NCI-H128 (cell line): ENCODE measurements at regions not wholly inside any gene's neighbourhood (a gene's known extent, or its start where the extent isn't known, plus 50 kb on each side); places are given as distances from the start of the nearest gene placed in this dataset.
"Not testable (repeated sequence)": the region's sequence is repeated elsewhere in the genome, so short reads cannot be mapped to it uniquely, and the experiment has no call there.

Experiments used
- DNase-seq: peaks from one replicate; lab custom pipeline; 2025; ENCODE audit not compliant: unreplicated experiment; lab: John Stamatoyannopoulos, UW

- no peak for DNase-seq
Observed at GRCh38 chr3:88283242-88283592, 133.5 kb downstream of the C3orf38 start.

DNA sequence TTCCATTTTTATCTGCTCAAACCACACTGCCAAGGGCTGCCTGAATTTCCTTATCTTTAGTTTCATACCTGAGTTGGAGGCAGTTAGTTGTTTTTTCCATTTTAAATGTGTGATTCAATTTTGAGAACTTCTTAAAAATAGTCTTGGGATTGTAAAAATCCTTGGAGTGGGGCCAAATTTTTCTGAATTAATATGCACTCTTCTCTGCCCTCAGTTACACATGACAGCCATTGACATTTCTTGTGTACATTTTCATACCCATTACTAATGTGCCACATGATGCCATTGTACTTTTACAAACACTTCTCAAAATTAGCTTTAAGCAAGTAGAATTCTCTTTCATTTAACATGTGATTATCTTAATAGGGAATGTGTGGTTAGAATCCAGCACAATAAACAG, 141.7 kb downstream of the C3orf38 start:
- no peak for DNase-seq

- DNase-seq: no peak
Observed at GRCh38 chr3:88298189-88298588, 148.4 kb downstream of the C3orf38 start.

DNA sequence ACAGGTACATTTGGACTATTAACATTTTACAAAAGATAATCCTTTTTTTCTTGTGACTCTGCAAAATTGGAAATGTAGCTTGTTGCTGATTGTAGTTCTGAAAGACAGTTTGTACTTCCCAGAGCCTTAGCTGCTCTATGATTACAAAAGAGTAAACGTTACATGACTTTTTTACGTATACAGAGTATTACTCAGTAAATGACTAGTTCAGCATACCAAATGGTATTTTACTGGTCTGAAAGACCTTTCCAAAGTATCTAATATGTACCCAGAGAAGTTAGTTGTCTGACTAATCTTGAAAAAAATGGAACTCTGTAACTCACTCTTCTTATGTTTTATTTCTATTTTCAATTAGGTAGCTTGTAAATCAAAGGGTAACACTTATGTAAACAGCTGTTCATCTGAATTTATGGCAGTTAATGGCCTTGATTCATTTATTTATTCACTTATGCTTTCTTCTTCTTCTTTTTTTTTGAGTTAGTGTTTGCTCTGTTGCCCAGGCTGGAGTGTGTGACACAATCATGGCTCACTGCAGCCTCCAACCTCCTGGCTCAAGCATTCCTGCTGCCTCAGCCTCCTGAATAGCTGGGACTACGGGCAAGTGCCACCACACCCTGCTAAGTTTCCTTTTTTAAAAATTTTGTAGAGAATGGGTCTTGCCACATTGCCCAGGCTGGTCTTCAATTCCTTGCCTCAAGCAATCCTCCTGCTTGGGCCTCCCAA, 151.7 kb downstream of the C3orf38 start:
- DNase-seq: no peak

DNA sequence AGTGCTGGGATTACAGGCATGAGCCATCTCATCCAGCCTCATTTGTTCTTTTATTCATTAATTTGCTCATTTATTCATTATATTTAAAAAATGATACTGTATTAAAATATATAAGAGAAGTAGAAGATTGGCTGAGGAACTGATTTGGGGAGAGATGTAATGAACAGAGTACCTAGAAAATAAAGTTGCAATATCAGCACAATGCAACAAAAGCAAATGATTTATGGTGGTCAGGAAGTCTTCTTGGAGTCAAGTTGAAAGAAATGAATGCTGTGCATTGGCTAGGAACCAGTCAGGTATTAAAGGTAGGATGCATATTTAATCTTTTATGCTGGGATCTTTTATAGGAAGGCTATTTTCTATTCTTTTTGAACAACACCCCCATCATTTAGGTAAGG, 152.2 kb downstream of the C3orf38 start:
- no peak for DNase-seq

- DNase-seq: not testable (repeated sequence)
Observed at GRCh38 chr3:88303331-88303904, 153.7 kb downstream of the C3orf38 start.

GRCh38 chr3:88307666-88308065, 157.9 kb downstream of the C3orf38 start:
- DNase-seq: no peak

- DNase-seq: no peak
Observed at GRCh38 chr3:88311826-88312225, 162.1 kb downstream of the C3orf38 start.

- no peak for DNase-seq
Observed at GRCh38 chr3:88312256-88312655, 162.5 kb downstream of the C3orf38 start.

DNA sequence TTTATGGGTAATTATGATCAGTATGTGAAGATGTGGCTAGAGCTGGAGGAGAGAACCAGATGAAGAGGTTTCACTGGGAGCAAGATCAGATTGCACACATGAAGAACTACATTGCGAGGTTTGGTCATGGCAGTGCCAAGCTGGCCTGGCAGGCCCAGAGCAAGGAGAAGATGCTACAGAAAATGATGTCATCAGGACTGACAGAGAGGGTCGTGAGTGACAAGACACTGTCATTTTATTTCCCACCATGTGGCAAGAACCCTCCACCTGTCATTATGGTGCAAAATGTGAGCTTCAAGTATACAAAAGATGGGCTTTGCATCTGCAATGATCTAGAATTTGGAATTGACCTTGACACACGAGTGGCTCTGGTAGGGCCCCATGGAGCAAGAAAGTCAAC, 168.3 kb downstream of the C3orf38 start:
- no peak for DNase-seq

GRCh38 chr3:88321363-88322050, 171.7 kb downstream of the C3orf38 start:
- DNase-seq: no peak

- no peak for DNase-seq
Observed at GRCh38 chr3:88324788-88325187, 175.0 kb downstream of the C3orf38 start.

GRCh38 chr3:88334187-88334868, 184.6 kb downstream of the C3orf38 start:
- no peak for DNase-seq

DNA sequence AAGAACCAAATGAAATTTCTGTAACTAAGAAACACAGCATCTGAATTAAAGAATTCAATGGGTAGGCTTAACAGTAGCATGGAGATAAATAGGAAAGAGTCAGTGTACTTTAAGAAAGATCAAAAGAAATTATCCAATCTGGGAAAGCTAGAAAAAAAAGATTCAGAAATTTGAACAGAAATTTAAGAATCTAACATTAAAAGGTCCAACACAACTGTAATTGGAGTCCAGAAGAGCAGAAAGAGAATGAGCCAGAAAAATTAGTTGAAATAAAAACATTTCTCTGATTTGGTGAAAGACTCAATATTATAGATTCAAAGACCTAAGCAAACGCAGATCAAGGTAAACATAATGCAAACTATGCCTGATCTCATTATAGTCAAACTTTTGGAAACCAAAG, 187.1 kb downstream of the C3orf38 start:
- DNase-seq: no peak

- no peak for DNase-seq
Observed at GRCh38 chr3:88343264-88343663, 193.5 kb downstream of the C3orf38 start.

GRCh38 chr3:88346643-88347042, 196.9 kb downstream of the C3orf38 start:
- no peak for DNase-seq

DNA sequence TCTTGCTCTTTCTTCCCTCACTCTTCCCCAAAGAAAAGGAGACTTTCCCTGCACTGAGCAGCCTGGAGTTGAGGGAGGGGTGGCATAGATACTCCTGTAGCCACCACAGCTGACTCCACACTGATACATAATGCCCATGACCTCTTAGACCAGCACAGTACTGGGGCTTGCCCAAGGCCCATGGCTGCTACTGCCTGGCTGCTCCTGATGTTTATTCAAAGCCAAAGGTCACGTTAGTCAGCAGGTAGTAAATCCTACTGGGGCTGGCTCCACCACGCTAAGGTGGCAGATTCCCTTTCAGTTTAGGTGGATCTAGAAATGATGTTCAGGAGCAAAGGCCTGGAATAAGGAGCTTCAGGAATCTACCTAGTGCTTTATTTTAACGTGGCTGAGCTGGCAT, 212.7 kb downstream of the C3orf38 start:
- DNase-seq: no peak

- DNase-seq: no peak
Observed at GRCh38 chr3:88364926-88365325, 215.2 kb downstream of the C3orf38 start.

- no peak for DNase-seq
Observed at GRCh38 chr3:88369337-88369736, 219.6 kb downstream of the C3orf38 start.

- DNase-seq: no peak
Observed at GRCh38 chr3:88369767-88370166, 220.0 kb downstream of the C3orf38 start.

- no peak for DNase-seq
Observed at GRCh38 chr3:88385090-88385489, 235.3 kb downstream of the C3orf38 start.

DNA sequence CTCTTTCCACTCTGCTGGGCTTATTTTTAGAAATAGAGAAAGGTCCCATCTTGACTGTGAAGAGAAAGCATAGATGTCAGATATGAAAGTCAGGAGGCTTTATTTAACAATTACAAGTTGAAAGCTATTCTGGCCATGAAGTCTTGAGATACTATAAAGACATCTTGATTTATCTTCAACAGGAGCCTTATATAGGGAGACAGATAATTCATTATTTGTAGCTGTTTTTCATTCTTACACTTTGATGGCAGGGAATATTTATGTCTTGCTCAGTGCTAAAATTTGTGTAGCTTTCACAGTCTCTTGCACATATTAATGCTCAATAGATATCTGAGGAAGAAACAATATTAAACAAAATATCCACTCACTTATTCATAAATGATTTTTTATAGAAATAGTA, 248.8 kb downstream of the C3orf38 start:
- no peak for DNase-seq
